LoVo (cell line): ENCODE measurements at regions not wholly inside any gene's neighbourhood (a gene's known extent, or its start where the extent isn't known, plus 50 kb on each side); places are given as distances from the start of the nearest gene placed in this dataset.

Experiments used
- DNase-seq: peaks from one replicate; pipeline ENCODE4 v3.0.0-alpha.2; 2016; ENCODE audit warnings: low spot score

DNA sequence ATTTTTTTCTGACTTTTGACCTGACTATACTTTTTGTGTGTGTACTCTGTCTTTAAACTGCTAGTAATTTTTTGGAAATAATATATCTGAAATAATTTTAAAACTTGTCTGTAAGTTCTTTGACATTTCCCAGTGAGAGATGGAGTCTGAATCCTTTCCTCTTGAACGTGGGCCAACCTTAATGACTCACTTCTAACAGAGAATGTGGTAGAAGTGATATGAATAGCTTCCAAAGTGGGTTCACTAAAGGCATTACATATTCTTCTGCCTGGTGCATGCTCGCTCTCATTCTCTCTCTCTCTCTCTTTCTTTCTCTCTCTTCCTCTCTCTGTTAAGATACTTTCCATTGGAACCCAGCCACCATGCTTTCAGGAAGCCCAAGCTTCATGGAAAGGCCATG lies 108.7 kb upstream of the FERMT1 start:
- no peak for DNase-seq

- no peak for DNase-seq
Observed at GRCh38 chr20:6228302-6228843, 105.5 kb upstream of the FERMT1 start.

GRCh38 chr20:6213311-6213710 lies 90.5 kb upstream of the FERMT1 start:
- DNase-seq: no peak

DNA sequence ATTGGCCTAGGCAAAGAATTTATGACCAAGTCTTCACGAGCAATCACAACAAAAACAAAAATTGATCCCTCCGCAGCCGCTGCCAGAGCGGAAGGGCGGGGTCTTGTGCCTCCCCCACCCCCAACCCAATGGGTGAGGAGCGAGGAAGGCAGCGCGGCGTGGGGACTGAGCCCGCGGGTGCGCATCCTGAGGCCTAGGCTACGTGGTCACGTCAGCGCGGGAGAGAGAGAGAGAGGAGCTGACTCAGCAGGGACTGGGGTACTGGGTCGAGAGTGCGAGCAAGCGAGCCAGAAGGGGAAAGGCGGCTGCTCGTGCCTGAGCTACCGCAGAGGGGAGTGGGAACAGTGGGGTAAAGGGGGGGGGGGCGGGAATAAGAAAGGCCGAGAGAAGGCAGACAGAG lies 90.1 kb upstream of the FERMT1 start:
- DNase-seq: no peak

DNA sequence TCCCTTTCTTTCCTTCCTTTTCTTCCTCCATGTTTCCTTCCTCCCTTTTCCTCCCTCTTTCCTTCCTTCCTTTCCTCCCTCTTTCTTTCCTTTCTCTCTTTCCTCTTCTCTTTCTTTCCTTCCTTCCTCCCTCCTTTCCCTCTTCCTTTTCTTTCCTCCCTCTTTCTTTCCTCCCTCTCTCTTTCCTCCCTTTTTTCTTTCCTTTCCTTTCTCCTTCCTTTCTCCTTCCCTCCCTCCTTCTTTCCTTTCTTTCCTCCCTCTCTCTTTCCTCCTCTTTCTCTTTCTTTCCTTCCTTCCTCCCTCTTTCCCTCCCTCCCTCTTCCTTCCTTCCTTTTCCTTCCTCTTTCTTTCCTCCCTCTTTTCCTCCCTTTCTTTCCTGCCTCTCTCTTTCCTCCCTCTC lies 86.3 kb upstream of the FERMT1 start:
- no peak for DNase-seq

DNA sequence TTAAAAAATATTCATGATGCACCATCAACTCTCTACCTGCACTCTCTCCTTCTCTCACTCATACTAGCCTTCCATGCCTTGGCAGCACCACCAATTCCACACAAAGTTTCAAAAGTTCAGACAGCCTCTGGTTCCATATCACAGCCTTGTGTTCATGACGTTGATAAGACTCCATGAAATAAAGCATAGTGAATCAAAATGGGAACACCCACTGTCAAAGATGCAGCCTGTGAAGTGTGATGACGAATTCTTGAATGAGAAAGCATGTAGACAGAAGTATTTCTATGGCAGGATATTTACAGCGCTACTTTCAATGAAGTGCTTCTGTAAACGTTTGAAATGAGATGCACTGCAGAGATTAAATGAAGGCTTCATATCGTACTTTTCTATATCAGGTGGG lies 77.3 kb upstream of the FERMT1 start:
- no peak for DNase-seq

DNA sequence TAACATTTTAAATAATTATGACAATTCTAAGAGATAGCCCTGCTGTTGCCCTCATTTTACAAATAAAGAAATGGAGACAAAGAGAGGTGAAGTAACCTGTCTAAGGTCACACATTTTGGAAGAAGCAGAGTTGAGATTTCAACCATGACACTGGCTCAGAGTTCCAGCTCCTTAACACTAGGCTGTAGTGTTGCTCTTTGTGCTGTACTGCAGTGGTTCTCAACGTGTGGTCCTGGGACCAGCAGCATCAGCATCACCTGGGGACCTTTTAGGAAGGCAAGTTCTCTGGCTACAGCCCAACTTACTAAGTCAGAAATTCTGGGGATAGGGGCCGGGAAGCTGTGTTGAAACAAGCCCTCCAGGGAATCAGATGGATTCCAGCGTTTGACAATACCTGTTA lies 62.4 kb upstream of the FERMT1 start:
- no peak for DNase-seq

DNA sequence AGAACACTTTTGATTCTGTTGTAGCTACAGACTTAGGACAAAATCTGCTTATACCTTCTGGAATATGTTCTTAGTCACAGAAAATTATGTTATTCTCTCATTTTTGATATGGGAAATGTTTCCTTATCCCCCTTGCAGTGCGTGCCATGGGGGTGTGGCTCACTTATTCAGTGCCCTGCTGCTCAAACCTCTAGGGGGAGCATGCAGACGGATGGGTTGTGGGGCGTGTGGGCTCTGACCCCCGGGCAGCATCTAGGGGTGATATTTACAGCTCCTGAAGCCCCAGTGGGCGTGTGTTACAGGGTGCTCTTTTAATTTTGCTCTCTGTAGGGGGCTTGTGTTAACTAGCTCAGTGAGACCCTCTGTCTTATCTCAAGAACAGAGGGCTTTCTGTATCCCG lies 61.3 kb upstream of the FERMT1 start:
- no peak for DNase-seq

DNA sequence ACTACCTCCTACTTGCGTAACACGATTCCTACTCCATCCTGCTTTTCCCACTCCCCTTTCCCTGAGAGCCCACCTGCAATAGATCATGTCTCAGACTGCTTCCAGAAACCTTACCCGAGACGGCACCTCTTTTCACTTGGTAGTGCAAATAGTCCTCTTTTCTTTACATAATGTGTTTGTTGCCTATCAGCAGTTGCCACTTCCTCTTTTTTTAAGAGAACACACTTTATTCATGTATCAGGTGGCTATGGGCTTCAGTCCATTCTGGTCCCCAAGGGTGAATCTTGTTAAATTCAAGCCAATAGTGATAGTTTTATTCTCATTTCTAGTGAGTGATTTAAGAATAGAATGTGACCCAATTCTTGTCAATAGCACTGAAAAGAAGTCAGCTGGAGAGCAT lies 57.7 kb upstream of the FERMT1 start:
- no peak for DNase-seq

DNA sequence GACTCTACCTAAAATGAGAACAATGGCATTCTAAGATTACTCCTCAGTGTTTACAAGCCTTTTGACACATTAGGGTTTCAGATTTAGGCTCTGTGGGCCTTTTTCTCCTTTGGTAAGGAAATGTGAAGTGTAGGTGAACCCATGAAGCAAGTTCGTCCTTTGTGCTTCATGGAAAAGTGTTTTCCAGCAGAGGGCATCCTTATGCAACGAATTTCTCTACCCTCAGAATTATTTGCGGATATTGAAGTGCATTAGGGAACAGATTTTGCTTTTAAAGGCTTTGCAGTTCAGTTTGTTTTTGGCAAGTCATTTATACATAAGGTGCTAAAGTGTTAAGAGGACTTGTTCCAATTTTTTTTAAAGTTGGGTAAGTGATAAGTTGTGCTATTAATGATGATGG lies 55.7 kb upstream of the FERMT1 start:
- DNase-seq: peak; percentile 35

- no peak for DNase-seq
Observed at GRCh38 chr20:6173481-6173880, 50.7 kb upstream of the FERMT1 start.
